Stomach (tissue), 8 donors: ENCODE measurements at regions not wholly inside any gene's neighbourhood (a gene's known extent, or its start where the extent isn't known, plus 50 kb on each side); places are given as distances from the start of the nearest gene placed in this dataset.
A peak's percentile ranks its signal among the peaks of the same experiment; 100 is the strongest.

Experiments
- DNase-seq, 2 donors: peaks; one replicate each; pipeline versions ENCODE4 v3.0.0 to v3.0.0-alpha.2; 2013 to 2019
- H3K27ac ChIP-seq, 5 donors: fragments of 200-600 bp in 4 of 5; sonication (generic) in 4 of 5; one replicate each; pipeline ENCODE4 v1.5.1; 2013 to 2019; ENCODE audit warnings: mild to moderate bottlenecking in 1 of 5, moderate library complexity in 1 of 5
- H3K27me3 ChIP-seq, 3 donors: fragments of 200-600 bp; sonication (generic); one replicate each; pipeline ENCODE4 v1.5.1; 2017 to 2019; ENCODE audit warnings: mixed run types in 1 of 3
- H3K36me3 ChIP-seq, 4 donors: fragments of 200-600 bp; sonication (generic); 1 replicate in 3 of 4; 2 replicates in 1 of 4; pipeline ENCODE4 v1.5.1; 2016 to 2019
- H3K4me1 ChIP-seq, 4 donors: fragments of 200-600 bp; sonication (generic); one replicate each; pipeline ENCODE4 v1.5.1; 2016 to 2019
- H3K4me3 ChIP-seq, 4 donors: fragments of 200-600 bp; sonication (generic) in 3 of 4; one replicate each; pipeline ENCODE4 v1.5.1; 2016 to 2019; ENCODE audit warnings: mild to moderate bottlenecking in 1 of 4
- H3K9me3 ChIP-seq, 4 donors: fragments of 200-600 bp; sonication (generic); one replicate each; pipeline ENCODE4 v1.5.1; 2016 to 2019
- CTCF ChIP-seq, 7 experiments: fragments of 450-650 bp in 4 of 7; fragments of 200-600 bp in 3 of 7; sonication (generic) in 3 of 7; IDR thresholded peaks; one replicate each; pipeline ENCODE4 v1.5.1; 2016 to 2019; ENCODE audit warnings: antibody characterized with exemption in 7 of 7, control low read depth in 2 of 7, mild to moderate bottlenecking in 1 of 7
- EP300 ChIP-seq: sonication (generic); formaldehyde crosslinking; IDR thresholded peaks from one replicate; pipeline ENCODE4 v1.6.1; 2017; ENCODE audit warnings: antibody characterized with exemption
- POLR2A ChIP-seq, 4 donors: fragments of 450-650 bp; IDR thresholded peaks; one replicate each; pipeline ENCODE4 v1.6.1; 2016; ENCODE audit warnings: antibody characterized with exemption in 4 of 4, control low read depth in 2 of 4, mild to moderate bottlenecking in 1 of 4, moderate library complexity in 1 of 4
- POLR2AphosphoS5 ChIP-seq, 3 donors: sonication (generic); formaldehyde crosslinking; IDR thresholded peaks; one replicate each; pipeline ENCODE4 v1.6.1; 2016; ENCODE audit warnings: antibody characterized with exemption in 3 of 3
- WGBS, 5 donors: extraction: QIAGEN DNeasy Blood & Tissue Kit in 3 of 5; methylation state at CpG; one replicate each; pipeline versions ENCODE4 v1.1.5 to v1.1.7; 2013 to 2018; 5-methylcytosine and 5-hydroxymethylcytosine counted together
- intact Hi-C: fragments of 100-400 bp; cut with DNase I; formaldehyde crosslinking; loops from one replicate; pipeline ENCODE4 v1.15.1; 2023; ENCODE audit warnings: low total_unique reads
- donor health status: healthy with polysubstance abuse.
- donor health status: Bipolar disorder and iron deficiency.
- donor health status: healthy.

GRCh38 chr12:131229426-131230339 is 276.0 kb downstream of the ADGRD1 start:
- Histone ChIP-seq H3K4me3 (no peak overlapping the region), H3K4me1 (peaks cover 0 to 21% (median 0%) of the 10 kb centered on the region in 4 donors), H3K27ac (no peak overlapping the region), H3K27me3 (peaks cover 0 to 42% (median 11%) of the 10 kb centered on the region in 3 donors), H3K9me3 (peaks cover 0 to 10% (median 8%) of the 10 kb centered on the region in 4 donors), H3K36me3 (no peaks in the 10 kb centered on the region)
- DNase-seq, result peak in 1 of 2 donors; percentile 69
- intact Hi-C loops, result no loop called here
- WGBS, 5 donors, result 34 to 43% (median 34%) methylated on average over 13 to 17 of the region's 17 CpGs
- TF ChIP-seq EP300 (no peak), CTCF (IDR thresholded peaks at IDR 0.05) (no peak), POLR2A (IDR thresholded peaks at IDR 0.05) (no peak), POLR2AphosphoS5 (IDR thresholded peaks at IDR 0.05) (no peak)

GRCh38 chr12:131230340-131231031 is 276.8 kb downstream of the ADGRD1 start:
- WGBS, 5 donors, result 67 to 79% (median 68%) methylated on average over 17 of the region's 17 CpGs
- Histone ChIP-seq H3K4me1 (peaks cover 0 to 21% (median 0%) of the 10 kb centered on the region in 4 donors), H3K9me3 (peaks cover 0 to 10% (median 8%) of the 10 kb centered on the region in 4 donors), H3K27ac (no peak overlapping the region), H3K36me3 (no peaks in the 10 kb centered on the region), H3K27me3 (peaks cover 0 to 42% (median 11%) of the 10 kb centered on the region in 3 donors), H3K4me3 (no peak overlapping the region)
- TF ChIP-seq POLR2A (IDR thresholded peaks at IDR 0.05) (no peak), CTCF (IDR thresholded peaks at IDR 0.05) (no peak), EP300 (no peak), POLR2AphosphoS5 (IDR thresholded peaks at IDR 0.05) (no peak)
- intact Hi-C loops, result no loop called here
- no peak for DNase-seq

GRCh38 chr12:131231032-131231980 is 277.6 kb downstream of the ADGRD1 start:
- intact Hi-C loops, result no loop called here
- Histone ChIP-seq H3K36me3 (no peaks in the 10 kb centered on the region), H3K27me3 (peaks cover 0 to 49% (median 11%) of the 10 kb centered on the region in 3 donors), H3K4me3 (no peak overlapping the region), H3K9me3 (peaks cover 0 to 10% (median 8%) of the 10 kb centered on the region in 4 donors), H3K4me1 (peaks cover 0 to 21% (median 0%) of the 10 kb centered on the region in 4 donors), H3K27ac (no peak overlapping the region)
- TF ChIP-seq EP300 (no peak), POLR2AphosphoS5 (IDR thresholded peaks at IDR 0.05) (no peak), CTCF (IDR thresholded peaks at IDR 0.05) (no peak), POLR2A (IDR thresholded peaks at IDR 0.05) (no peak)
- 70 to 86% (median 75%) methylated on average over 21 to 23 of the region's 23 CpGs for WGBS, 5 donors
- no peak for DNase-seq
